Nephron progenitor cell (in vitro differentiated cells): ENCODE measurements at regions not wholly inside any gene's neighbourhood (a gene's known extent, or its start where the extent isn't known, plus 50 kb on each side); places are given as distances from the start of the nearest gene placed in this dataset.

ENCODE experiments used
- DNase-seq: peaks from one replicate; pipeline ENCODE4 v3.0.0; 2021
- H3K27ac Mint-ChIP-seq: 2 replicates; pipeline ENCODE4 v1.8.0; 2021; ENCODE audit warnings: mild to moderate bottlenecking, moderate library complexity, mixed read lengths
- H3K27me3 Mint-ChIP-seq: 2 replicates; pipeline ENCODE4 v1.8.0; 2021; ENCODE audit warnings: mild to moderate bottlenecking, low read depth, mixed read lengths; ENCODE audit not compliant: poor library complexity
- H3K36me3 Mint-ChIP-seq: 2 replicates; pipeline ENCODE4 v1.8.0; 2021; ENCODE audit warnings: low read depth, mixed read lengths
- H3K4me1 Mint-ChIP-seq: 2 replicates; pipeline ENCODE4 v1.8.0; 2021; ENCODE audit warnings: mixed read lengths
- H3K4me3 Mint-ChIP-seq: 2 replicates; pipeline ENCODE4 v1.8.0; 2021; ENCODE audit warnings: mild to moderate bottlenecking, moderate library complexity, mixed read lengths
- H3K9me3 Mint-ChIP-seq: 2 replicates; pipeline ENCODE4 v1.8.0; 2021; ENCODE audit warnings: mild to moderate bottlenecking, moderate library complexity, mixed read lengths
- CTCF ChIP-seq: fragments of 200-600 bp; sonication (generic); IDR thresholded peaks from 2 replicates; pipeline ENCODE4 v1.5.0; 2021; ENCODE audit warnings: antibody characterized with exemption

- H3K4me1 Mint-ChIP-seq = no peaks in the 10 kb centered on the region
- H3K27ac Mint-ChIP-seq = no peak overlapping the region
- H3K27me3 Mint-ChIP-seq = peaks cover 7% of the 10 kb centered on the region
- TF ChIP-seq CTCF = no peak
- no peaks in the 10 kb centered on the region for H3K36me3 Mint-ChIP-seq
- peaks cover 10% of the 10 kb centered on the region for H3K9me3 Mint-ChIP-seq
- no peak overlapping the region for H3K4me3 Mint-ChIP-seq
- DNase-seq = no peak
Measured at GRCh38 chr13:48910686-48911085, 65.0 kb upstream of the FNDC3A start.

- peaks cover 9% of the 10 kb centered on the region for H3K27me3 Mint-ChIP-seq
- no peak overlapping the region for H3K4me3 Mint-ChIP-seq
- H3K27ac Mint-ChIP-seq = no peak overlapping the region
- peaks cover 3% of the 10 kb centered on the region for H3K36me3 Mint-ChIP-seq
- no peaks in the 10 kb centered on the region for H3K4me1 Mint-ChIP-seq
- no peak for DNase-seq
- H3K9me3 Mint-ChIP-seq = peaks cover 13% of the 10 kb centered on the region
- TF ChIP-seq CTCF = no peak
Measured at GRCh38 chr13:48919751-48920150, 56.0 kb upstream of the FNDC3A start.

- H3K27ac Mint-ChIP-seq = no peak overlapping the region
Measured at GRCh38 chr13:48920730-48921129, 55.0 kb upstream of the FNDC3A start.

GRCh38 chr13:48923376-48923775, 52.3 kb upstream of the FNDC3A start:
- no peaks in the 10 kb centered on the region for H3K4me1 Mint-ChIP-seq
- peaks cover 1% of the 10 kb centered on the region for H3K9me3 Mint-ChIP-seq

More at GRCh38 chr13:48920730-48921129, 55.0 kb upstream of the FNDC3A start:
- Mint-ChIP-seq H3K9me3 (peaks cover 6% of the 10 kb centered on the region), H3K4me3 (no peak overlapping the region), H3K36me3 (peaks cover 3% of the 10 kb centered on the region), H3K27me3 (peaks cover 4% of the 10 kb centered on the region), H3K4me1 (no peaks in the 10 kb centered on the region)
- no peak for DNase-seq
- no peak for TF ChIP-seq CTCF

GRCh38 chr13:48925001-48925400, 50.7 kb upstream of the FNDC3A start:
- no peak for TF ChIP-seq CTCF
- H3K4me3 Mint-ChIP-seq = no peak overlapping the region
- peaks cover under 1% of the 10 kb centered on the region for H3K27me3 Mint-ChIP-seq
- DNase-seq = no peak
- peaks cover 10% of the 10 kb centered on the region for H3K9me3 Mint-ChIP-seq
- no peaks in the 10 kb centered on the region for H3K4me1 Mint-ChIP-seq
- H3K27ac Mint-ChIP-seq = no peak overlapping the region
- no peaks in the 10 kb centered on the region for H3K36me3 Mint-ChIP-seq

More at GRCh38 chr13:48923376-48923775, 52.3 kb upstream of the FNDC3A start:
- no peak for DNase-seq
- H3K36me3 Mint-ChIP-seq = no peaks in the 10 kb centered on the region
- H3K4me3 Mint-ChIP-seq = no peak overlapping the region
- TF ChIP-seq CTCF = no peak
- H3K27me3 Mint-ChIP-seq = peaks cover 3% of the 10 kb centered on the region
- H3K27ac Mint-ChIP-seq = no peak overlapping the region
